Retinal pigment epithelial cell (primary cell): ENCODE measurements at regions not wholly inside any gene's neighbourhood (a gene's known extent, or its start where the extent isn't known, plus 50 kb on each side); places are given as distances from the start of the nearest gene placed in this dataset.

Experiments used
- DNase-seq: peaks from one replicate; pipeline ENCODE4 v3.0.0-alpha.2; 2010; ENCODE audit warnings: low read depth
- H3K4me3 ChIP-seq: 2 replicates; pipeline ENCODE4 v1.5.1; 2011; ENCODE audit warnings: mild to moderate bottlenecking, low read length, control low read depth, moderate library complexity
- CTCF ChIP-seq: conservative IDR thresholded peaks from 2 replicates; pipeline ENCODE4 v1.5.1; 2011; ENCODE audit warnings: low read depth, low read length, control low read depth, inconsistent platforms

GRCh38 chr1:38787041-38787440, 72.5 kb downstream of the RRAGC start:
- no peak for TF ChIP-seq CTCF
- no peak overlapping the region for H3K4me3 ChIP-seq
- no peak for DNase-seq

GRCh38 chr1:38786040-38786436, 73.5 kb downstream of the RRAGC start:
- no peak for TF ChIP-seq CTCF
- DNase-seq, result no peak
- no peak overlapping the region for H3K4me3 ChIP-seq

GRCh38 chr1:38785285-38786039, 74.1 kb downstream of the RRAGC start:
- H3K4me3 ChIP-seq, result no peak overlapping the region
- DNase-seq, result no peak
- no peak for TF ChIP-seq CTCF

- TF ChIP-seq CTCF, result no peak
- H3K4me3 ChIP-seq, result no peak overlapping the region
- DNase-seq, result no peak
Observed at GRCh38 chr1:38784452-38785284, 74.9 kb downstream of the RRAGC start.

GRCh38 chr1:38783640-38784229, 75.8 kb downstream of the RRAGC start:
- H3K4me3 ChIP-seq, result no peak overlapping the region
- no peak for TF ChIP-seq CTCF
- DNase-seq, result no peak

GRCh38 chr1:38781872-38782617, 77.5 kb downstream of the RRAGC start:
- DNase-seq, result no peak
- no peak for TF ChIP-seq CTCF
- no peak overlapping the region for H3K4me3 ChIP-seq
